Suprapubic skin (tissue), 4 donors: ENCODE measurements at regions not wholly inside any gene's neighbourhood (a gene's known extent, or its start where the extent isn't known, plus 50 kb on each side); places are given as distances from the start of the nearest gene placed in this dataset.

Experiments
- DNase-seq, 2 donors: peaks; one replicate each; pipeline ENCODE4 v3.0.0-alpha.2; 2019; ENCODE audit warnings: low spot score in 2 of 2
- H3K27ac ChIP-seq: fragments of 200-600 bp; sonication (generic); one replicate; pipeline ENCODE4 v1.5.1; 2019
- H3K27me3 ChIP-seq: fragments of 200-600 bp; sonication (generic); one replicate; pipeline ENCODE4 v1.5.1; 2019
- H3K36me3 ChIP-seq: fragments of 200-600 bp; sonication (generic); one replicate; pipeline ENCODE4 v1.5.1; 2019
- H3K4me1 ChIP-seq: fragments of 200-600 bp; sonication (generic); one replicate; pipeline ENCODE4 v1.5.1; 2019
- H3K4me3 ChIP-seq: fragments of 200-600 bp; sonication (generic); one replicate; pipeline ENCODE4 v1.5.1; 2019; ENCODE audit warnings: mild to moderate bottlenecking
- H3K9me3 ChIP-seq: fragments of 200-600 bp; sonication (generic); one replicate; pipeline ENCODE4 v1.5.1; 2019
- CTCF ChIP-seq, 2 donors: fragments of 200-600 bp in 1 of 2; fragments of 450-650 bp in 1 of 2; sonication (generic) in 1 of 2; IDR thresholded peaks; one replicate each; pipeline ENCODE4 v1.5.1; 2016 to 2019; ENCODE audit warnings: antibody characterized with exemption in 2 of 2, mild to moderate bottlenecking in 1 of 2, moderate library complexity in 1 of 2
- EP300 ChIP-seq: sonication (generic); formaldehyde crosslinking; IDR thresholded peaks from one replicate; pipeline ENCODE4 v1.6.1; 2017; ENCODE audit warnings: antibody characterized with exemption
- POLR2A ChIP-seq, 2 donors: fragments of 450-650 bp; IDR thresholded peaks; one replicate each; pipeline ENCODE4 v1.6.1; 2017; ENCODE audit warnings: antibody characterized with exemption in 2 of 2, mild to moderate bottlenecking in 2 of 2, moderate library complexity in 2 of 2
- POLR2AphosphoS5 ChIP-seq, 3 donors: sonication (generic); formaldehyde crosslinking; IDR thresholded peaks; one replicate each; pipeline ENCODE4 v1.6.1; 2017; ENCODE audit warnings: antibody characterized with exemption in 3 of 3
- WGBS: methylation state at CpG from one replicate; pipeline ENCODE4 v1.1.5; 2018; 5-methylcytosine and 5-hydroxymethylcytosine counted together

GRCh38 chr3:72569754-72570440, 278.3 kb downstream of the SHQ1 start:
- no peaks in the 10 kb centered on the region for H3K36me3 ChIP-seq
- H3K9me3 ChIP-seq, result no peaks in the 10 kb centered on the region
- no peaks in the 10 kb centered on the region for H3K27me3 ChIP-seq
- H3K4me1 ChIP-seq, result no peaks in the 10 kb centered on the region
- H3K27ac ChIP-seq, result no peak overlapping the region
- TF ChIP-seq POLR2A (IDR thresholded peaks at IDR 0.05) (no peak), POLR2AphosphoS5 (IDR thresholded peaks at IDR 0.05) (no peak), EP300 (no peak), CTCF (IDR thresholded peaks at IDR 0.05) (no peak)
- no peak for DNase-seq
- 95% methylated on average over 10 of the region's 10 CpGs for WGBS
- no peak overlapping the region for H3K4me3 ChIP-seq

- Histone ChIP-seq H3K36me3 (no peaks in the 10 kb centered on the region), H3K27ac (no peak overlapping the region), H3K9me3 (no peaks in the 10 kb centered on the region), H3K27me3 (no peaks in the 10 kb centered on the region), H3K4me3 (no peak overlapping the region), H3K4me1 (no peaks in the 10 kb centered on the region)
- WGBS, result 86% methylated on average over 11 of the region's 11 CpGs
- no peak for DNase-seq
- TF ChIP-seq EP300 (no peak), POLR2A (IDR thresholded peaks at IDR 0.05) (no peak), POLR2AphosphoS5 (IDR thresholded peaks at IDR 0.05) (no peak)
These were observed 280.2 kb downstream of the SHQ1 start for GRCh38 chr3:72568083-72568482.

GRCh38 chr3:72567474-72567873, 280.8 kb downstream of the SHQ1 start:
- WGBS, result 57% methylated on average over 4 of the region's 4 CpGs
- Histone ChIP-seq H3K4me1 (no peaks in the 10 kb centered on the region), H3K27me3 (no peaks in the 10 kb centered on the region), H3K9me3 (no peaks in the 10 kb centered on the region), H3K36me3 (no peaks in the 10 kb centered on the region), H3K4me3 (no peak overlapping the region), H3K27ac (no peak overlapping the region)
- no peak for DNase-seq
- TF ChIP-seq POLR2A (IDR thresholded peaks at IDR 0.05) (no peak), EP300 (no peak), CTCF (IDR thresholded peaks at IDR 0.05) (no peak), POLR2AphosphoS5 (IDR thresholded peaks at IDR 0.05) (no peak)

GRCh38 chr3:72565593-72565992, 282.7 kb downstream of the SHQ1 start:
- Histone ChIP-seq H3K4me1 (no peaks in the 10 kb centered on the region), H3K27ac (no peak overlapping the region), H3K4me3 (no peak overlapping the region), H3K36me3 (no peaks in the 10 kb centered on the region), H3K9me3 (no peaks in the 10 kb centered on the region), H3K27me3 (no peaks in the 10 kb centered on the region)
- 88% methylated on average over 5 of the region's 5 CpGs for WGBS
- no peak for DNase-seq
- TF ChIP-seq POLR2A (IDR thresholded peaks at IDR 0.05) (no peak), CTCF (IDR thresholded peaks at IDR 0.05) (no peak), POLR2AphosphoS5 (IDR thresholded peaks at IDR 0.05) (no peak), EP300 (no peak)

- Histone ChIP-seq H3K36me3 (no peaks in the 10 kb centered on the region), H3K4me1 (no peaks in the 10 kb centered on the region), H3K27me3 (no peaks in the 10 kb centered on the region), H3K27ac (no peak overlapping the region), H3K4me3 (no peak overlapping the region), H3K9me3 (no peaks in the 10 kb centered on the region)
- TF ChIP-seq POLR2A (IDR thresholded peaks at IDR 0.05) (no peak), CTCF (IDR thresholded peaks at IDR 0.05) (no peak)
- WGBS, result 83% methylated on average over 1 of the region's 1 CpG
- no peak for DNase-seq
These were observed 284.4 kb downstream of the SHQ1 start for GRCh38 chr3:72563690-72564370.
